Activated CD8-positive, alpha-beta memory T cell treated with anti-CD3 and anti-CD28 coated beads for 1 hour (primary cell): ENCODE measurements at regions not wholly inside any gene's neighbourhood (a gene's known extent, or its start where the extent isn't known, plus 50 kb on each side); places are given as distances from the start of the nearest gene placed in this dataset.

Experiments
- DNase-seq, 2 donors: peaks; one replicate each; pipeline ENCODE4 v3.0.0-alpha.2; 2020; ENCODE audit warnings: low read depth in 1 of 2; ENCODE audit errors: extremely low read depth in 1 of 2

DNA sequence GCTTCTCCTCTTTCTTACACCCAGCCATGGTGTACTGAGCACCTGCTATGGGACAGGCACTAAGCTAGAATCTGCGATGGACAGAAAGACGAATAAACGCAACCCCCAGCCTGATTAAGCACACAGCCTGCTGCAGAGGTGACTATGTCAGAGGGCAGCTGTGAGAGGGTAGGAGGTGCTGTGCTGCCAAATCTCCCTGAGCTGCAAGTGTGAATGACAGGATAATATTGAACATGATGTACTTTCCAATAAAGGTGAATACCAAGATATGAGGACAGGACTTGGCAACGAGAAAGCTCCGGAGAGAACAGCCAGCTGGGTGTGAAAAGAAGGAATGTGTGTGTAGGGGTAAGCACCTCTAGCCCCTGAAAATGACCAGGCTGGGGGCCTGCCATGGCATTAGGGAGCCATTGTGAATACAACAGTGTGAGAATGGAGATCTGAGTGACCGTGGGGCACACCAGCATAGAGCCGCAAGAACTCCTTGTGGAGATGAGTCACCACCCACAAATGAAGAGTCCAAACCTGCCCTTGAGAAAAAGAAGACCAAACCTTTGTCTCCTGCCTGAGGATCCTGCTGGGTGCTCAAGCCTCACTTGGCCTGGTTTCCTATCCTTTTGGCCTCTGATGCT lies 83.0 kb upstream of the ATF3 start:
- no peak for DNase-seq

DNA sequence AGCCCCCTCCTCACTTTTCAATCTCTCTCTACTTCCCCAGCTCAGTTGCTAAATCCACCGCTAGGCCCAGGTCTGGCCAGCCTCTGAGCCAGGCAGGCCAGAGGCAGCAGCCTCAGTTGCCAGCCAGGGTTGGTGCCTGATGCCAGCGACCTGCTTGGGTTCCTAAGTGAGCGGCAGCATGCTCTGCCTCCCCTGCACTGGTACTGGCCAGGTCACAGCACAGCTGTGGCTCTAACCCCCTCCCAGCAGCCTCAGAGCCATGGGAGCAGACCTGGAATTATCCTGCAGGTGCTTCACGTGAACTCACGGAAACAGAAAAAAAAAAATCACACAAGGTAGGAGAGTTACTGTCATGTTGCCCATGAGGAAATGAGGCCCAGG lies 82.5 kb upstream of the ATF3 start:
- no peak for DNase-seq

DNA sequence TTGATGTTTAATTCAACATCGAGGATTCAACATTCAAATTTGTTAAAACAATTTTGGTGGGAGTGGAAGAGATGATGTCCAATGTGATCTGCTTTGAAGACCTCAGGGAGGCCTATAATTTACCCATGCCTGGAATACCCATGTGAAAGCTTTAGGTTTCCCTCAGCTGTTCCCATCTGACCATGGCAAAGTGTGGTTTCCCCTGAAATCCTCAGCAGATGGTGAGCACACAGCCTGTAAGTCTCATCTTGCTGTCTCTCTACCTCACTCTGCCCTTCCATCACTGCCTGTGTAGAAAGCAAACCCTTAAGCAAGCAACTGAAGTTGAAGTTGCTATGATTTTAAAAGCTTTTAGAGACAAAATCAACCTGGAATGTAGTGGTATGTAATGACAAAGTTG lies 80.1 kb upstream of the ATF3 start:
- no peak for DNase-seq

DNA sequence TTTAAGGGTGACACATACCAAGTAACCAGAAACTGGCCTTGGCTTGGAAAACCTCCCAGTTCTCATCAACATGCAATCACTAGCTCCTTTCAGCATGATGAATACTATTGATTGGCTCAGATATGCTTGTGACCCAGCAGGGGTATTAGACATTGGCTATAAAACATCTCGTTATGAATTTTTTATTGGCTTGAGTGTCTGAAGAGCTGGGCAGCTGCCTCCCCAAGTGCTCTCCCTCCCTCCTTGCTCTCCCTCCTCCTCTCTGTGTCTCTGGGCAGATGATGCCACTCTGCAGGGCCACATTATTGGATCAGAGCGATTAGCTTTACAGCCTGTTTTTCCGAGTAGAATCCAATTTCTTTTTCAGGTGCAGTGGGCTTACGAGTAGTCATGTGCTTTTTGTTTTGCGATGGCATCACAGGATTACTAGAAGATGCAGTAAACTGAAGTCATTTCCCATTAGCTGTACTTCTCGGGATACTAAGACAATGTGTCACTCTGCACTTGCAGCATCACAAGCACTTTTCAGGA lies 79.3 kb upstream of the ATF3 start:
- no peak for DNase-seq

DNA sequence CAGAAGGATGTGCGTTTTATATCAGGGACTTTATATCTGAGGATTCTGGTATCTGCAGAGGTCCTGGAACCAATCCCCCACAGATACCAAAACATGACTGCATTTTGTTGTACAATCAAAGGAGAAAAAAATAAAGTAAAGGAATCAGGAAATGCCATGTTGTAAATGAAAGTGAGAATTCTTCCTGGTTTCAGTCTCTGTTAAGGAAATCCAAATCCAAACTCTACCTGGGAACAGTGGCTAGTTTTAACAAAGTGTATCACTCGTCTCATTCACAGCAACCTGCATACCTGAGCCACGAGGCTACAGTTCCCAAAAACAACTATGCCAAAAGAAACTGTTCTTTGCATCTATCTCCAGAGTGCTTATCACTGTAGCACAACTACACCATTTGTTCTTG lies 77.3 kb upstream of the ATF3 start:
- no peak for DNase-seq

DNA sequence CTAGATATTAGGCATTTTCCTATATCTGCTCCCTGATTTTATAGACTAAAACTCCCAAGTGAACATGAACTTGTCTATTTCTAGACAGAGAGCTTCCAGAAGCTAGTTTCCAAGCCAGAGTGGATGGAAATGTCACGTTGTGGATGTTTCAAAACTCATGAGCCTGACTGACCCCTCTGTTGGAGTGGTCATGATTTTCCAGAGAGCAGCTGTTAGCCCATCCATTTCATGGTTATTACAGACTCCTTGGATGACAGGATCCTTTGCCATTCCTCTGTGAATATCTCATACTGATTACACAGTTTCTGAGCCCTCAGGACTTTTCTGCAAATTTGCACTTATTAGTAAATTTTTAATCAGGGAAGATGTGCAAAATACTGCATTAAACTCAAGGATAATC lies 76.8 kb upstream of the ATF3 start:
- no peak for DNase-seq

DNA sequence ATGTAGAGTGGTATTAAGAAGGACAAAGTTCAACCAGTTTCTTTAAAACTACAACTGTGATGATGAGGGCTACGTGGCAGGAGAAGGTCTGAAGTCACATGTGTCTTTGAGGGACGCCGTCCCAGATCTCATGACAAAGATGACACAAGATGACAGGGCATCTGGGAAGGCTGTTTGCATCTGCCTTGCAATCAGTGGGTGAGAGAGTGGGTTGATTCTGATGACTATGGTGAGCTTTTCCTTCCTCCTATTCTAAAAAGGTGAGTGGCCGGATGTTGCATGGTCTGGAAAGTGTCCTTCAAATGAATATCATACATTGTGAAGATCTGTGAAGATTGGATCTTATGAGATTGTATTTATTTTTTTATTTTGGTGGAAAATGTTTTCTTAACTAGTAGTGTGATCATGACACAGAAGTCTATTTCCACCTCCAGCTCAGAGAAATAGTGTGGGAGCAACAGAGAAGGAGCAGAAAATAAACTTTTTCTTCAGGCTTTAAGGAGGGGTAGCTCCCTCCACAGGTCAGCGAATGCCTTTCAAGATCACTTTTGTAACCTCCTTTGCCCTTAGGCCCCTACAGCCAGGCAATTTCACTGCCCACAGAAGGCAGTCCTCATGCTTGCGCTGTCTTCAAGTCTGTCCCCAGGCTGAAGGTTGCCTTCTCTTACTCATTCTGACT lies 76.0 kb upstream of the ATF3 start:
- DNase-seq = no peak

DNA sequence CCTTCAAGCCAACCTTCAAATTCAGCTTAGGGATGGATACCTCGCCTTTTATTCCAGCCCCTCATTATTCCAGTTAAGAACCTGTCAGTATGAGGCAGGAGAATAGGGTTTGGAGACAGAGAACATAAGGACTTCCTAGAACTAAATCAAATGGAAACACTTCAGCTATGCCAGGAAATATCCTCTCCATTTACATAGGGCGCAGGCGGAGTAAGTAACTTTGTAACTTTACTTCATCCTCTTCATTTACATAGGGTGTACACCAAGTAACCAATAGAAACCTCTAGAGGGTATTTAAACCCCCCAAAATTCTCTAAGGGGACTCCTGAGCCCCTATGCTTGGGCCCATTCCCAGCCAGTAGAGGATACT lies 75.4 kb upstream of the ATF3 start:
- DNase-seq = no peak

DNA sequence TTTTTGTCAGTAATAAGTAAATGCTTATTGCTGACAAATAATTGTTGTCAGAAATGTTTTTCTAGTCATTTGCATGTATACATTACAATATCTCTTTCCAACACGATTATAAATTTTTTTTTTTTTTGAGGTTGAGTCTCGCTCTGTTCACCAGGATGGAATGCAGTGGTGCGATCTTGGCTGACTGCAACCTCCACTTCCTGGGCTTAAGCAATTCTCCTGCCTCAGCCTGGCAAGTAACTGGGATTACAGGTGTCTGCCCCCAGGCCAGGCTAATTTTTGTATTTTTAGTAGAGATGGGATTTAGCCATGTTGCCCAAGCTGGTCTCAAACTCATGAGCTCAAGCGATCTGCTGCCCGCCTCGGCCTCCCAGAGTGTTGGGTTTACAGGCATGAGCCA lies 72.0 kb upstream of the ATF3 start:
- no peak for DNase-seq

DNA sequence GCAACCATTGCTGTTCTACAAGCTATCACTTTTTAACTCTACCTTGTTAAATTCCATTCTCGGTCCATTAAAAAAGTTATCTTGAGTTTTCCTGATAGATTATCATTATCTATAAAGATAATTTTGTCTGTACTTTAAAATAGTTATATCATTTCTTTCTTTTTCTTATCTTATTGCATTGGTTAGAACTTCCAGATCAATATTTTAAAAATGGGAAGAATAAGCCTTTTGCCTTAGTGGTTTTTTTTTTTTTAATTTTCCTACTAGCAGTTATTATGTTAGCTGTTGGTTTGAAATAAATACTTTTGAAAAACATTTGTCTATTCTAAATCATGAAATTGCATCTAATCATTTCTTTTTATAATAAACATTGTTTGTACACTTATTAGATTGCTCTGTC lies 71.0 kb upstream of the ATF3 start:
- no peak for DNase-seq

DNA sequence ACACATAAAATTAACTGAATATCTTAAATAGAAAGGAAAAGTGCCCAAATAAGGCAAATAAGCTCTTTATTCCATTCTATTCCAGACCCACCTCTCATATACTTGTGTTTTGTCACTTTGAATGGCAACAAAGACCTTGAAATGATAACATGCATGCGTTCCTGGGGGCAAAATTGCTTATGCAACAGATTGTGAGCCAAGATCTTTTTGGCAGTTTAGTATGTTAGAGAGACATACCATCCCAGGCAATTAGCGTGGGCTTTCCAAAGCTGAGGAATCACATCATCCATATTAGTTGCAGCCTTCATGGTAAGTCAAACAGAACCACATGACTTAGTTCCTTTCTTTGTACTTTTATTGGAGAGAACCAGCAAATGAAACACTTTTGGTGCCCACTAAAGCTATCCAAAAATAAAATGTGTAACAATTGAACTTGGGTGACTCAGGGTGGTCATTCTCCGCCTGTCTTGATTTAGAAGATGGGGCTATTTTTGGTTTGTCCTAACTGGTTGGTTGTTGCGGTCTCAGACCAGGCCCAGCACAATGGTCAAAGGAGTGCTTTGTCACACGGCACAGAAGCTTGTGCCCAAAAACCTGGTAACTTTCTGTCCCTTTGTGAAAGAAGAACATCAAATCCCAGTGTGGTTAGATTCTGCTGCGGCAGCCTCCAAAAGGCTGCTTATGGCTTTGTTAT lies 68.7 kb upstream of the ATF3 start:
- DNase-seq = no peak

DNA sequence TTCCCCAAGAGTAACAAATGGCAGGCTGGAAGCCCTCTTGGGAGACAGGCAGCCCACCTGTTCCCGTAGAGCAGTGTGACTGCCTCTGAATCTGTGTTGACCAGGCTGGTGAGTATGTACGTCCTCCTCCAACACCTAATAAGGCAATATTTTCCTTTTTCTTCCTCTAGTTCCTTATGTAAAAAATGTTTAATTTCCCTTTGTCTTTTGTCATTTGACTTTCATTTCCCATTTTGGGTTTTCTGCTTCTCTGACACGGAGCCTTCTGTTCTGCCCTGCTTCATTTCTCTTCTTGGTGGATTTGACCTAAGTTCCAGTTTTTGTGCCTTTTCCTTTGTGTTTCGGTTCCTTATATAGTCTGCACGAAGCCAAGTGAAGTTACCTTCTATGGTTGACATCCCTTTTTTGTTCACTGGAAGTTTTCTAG lies 65.8 kb upstream of the ATF3 start:
- no peak for DNase-seq

DNA sequence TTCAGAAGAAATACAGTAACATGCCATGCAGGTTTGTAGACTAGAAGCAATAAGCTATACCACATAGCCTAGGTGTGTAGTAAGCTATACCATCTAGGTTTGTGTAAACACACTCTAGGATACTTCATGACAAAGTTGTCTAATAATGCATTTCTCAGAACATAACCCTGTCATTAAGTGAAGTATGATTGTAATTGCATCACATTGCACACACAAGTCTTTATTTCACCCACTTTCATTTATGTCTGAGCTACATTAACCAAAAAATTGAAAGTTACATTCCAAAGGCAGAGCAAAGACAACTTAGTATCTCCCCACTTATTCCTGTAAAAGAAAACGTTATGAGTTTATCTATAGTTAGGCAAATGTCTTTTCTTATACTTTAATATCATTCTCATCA lies 64.5 kb upstream of the ATF3 start:
- DNase-seq = no peak

DNA sequence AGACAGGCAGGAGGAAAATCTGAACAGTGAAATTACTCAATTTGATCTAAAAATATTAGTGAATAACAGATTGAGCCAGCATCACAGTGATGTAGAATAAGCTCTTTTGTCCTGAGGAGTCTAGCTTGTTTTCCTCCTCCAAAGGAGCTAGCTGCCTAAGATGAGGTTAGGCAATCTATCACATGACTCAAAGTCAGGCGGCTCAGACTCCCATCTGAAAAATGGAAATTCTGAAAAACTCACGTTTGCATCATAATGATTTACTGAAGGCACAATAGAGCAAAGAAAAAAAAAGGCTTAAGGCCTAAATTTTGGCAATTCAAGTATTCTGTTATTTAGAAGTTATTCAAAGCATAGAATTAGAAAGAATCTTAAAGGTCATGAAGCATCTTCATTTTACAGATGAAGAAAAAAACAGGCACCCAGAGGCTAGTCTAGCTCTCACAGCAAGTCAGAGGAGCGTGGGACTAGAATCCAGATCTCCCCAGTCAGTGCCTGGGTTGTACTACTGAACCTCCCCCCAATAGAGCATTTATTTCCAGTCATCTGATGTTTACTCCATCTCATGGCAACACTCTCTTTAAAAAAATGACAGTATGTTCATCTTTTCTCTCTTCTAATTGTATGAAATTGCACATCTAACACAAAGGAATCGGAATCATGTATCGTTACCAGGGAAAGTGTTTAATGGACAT lies 62.5 kb upstream of the ATF3 start:
- no peak for DNase-seq

DNA sequence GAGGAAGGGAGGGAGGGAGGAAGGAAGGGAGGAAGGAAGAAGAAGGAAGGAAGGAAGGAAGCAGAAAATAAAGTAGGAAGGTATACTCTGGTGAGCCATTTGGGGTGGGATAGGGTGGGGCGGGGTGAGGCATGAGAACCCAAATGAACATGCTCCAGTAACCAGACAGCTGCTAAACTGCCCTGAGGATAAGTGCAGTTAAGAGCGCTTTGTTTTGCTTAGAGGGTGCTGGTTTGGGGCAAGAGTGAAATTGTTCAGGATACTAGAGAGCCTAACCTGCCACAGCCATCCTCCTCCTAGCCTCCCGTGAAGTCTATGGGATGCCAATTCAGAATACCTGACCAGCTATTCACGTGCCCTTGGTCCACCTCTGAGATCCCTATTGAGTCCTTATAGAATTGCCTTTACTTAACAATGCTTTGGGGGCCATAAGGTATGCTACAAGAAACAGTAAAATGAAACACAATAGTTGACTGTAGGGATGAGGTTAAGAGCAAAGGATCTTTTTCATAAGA lies 59.0 kb upstream of the ATF3 start:
- no peak for DNase-seq

DNA sequence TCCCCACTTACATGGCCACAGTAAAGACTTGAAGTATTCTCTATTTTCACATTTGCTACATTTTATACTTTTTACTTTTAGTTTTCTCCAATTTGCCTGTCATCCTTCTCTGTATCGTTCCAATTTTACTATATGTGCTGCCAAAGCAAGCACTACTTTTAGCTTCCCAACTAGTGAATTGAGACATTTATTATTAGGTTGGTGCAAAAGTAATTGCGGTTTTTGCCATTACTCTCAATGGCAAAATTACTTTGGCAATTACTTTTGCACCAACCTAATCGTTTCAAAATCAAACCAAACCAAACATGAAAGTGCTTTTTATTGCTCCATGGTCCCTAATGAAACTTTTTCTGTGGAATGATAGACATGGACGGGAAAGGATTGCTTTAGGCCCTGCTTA lies 56.6 kb upstream of the ATF3 start:
- DNase-seq = no peak

DNA sequence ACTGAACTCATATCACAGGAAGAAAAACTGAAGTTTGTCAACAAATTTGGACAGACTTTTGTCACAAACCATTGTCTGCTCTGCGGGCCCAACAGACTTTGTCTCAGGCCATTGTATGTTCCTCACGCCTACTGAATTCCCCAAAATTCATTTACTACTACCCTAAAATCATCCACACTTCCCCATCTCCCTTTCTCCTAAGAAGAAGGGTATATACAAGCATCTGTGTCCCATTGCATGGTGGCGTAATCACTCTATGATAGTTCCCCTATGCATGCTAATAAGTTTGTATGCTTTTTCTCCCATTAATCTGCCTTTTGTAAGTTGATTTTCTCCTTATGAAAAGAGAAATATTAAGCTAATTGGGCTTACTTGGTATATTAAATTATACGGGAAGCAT lies 54.9 kb upstream of the ATF3 start:
- no peak for DNase-seq

DNA sequence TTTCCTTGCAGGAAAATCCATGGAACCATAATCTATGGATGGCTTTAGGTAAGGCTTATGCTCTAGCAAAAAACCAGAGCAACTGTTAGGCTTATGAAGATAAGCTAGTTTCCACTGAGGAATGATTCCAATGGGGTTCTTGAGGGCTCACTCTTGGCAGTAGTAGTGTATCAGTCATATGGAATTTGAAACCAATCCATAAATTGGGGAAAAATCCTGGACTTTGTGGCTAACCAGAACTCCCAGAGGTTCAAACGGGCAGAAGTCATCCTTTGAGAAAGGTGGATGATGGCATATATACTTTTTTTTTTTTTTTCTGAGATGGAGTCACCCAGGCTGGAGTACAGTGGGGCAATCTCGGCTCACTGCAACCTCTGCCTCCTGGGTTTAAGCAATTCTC lies 54.2 kb upstream of the ATF3 start:
- no peak for DNase-seq

DNA sequence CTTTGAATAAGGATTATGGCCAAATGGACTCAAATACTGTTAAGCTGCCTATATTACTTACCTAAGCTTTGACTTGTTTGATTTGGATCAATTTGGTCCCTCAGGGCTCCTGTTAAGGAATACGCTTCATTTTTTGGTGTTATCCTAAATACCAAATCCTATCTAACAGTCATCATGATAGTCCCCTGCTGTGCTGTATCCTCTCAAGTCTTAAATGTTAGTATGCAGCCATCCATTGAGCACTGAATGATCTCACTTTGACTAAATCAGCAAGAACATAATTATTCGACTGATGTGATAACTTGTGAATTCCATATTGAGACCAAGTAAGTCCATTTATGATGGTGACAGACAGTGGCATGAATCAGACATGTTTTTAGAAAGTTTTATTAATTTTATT lies 53.1 kb upstream of the ATF3 start:
- DNase-seq = no peak

DNA sequence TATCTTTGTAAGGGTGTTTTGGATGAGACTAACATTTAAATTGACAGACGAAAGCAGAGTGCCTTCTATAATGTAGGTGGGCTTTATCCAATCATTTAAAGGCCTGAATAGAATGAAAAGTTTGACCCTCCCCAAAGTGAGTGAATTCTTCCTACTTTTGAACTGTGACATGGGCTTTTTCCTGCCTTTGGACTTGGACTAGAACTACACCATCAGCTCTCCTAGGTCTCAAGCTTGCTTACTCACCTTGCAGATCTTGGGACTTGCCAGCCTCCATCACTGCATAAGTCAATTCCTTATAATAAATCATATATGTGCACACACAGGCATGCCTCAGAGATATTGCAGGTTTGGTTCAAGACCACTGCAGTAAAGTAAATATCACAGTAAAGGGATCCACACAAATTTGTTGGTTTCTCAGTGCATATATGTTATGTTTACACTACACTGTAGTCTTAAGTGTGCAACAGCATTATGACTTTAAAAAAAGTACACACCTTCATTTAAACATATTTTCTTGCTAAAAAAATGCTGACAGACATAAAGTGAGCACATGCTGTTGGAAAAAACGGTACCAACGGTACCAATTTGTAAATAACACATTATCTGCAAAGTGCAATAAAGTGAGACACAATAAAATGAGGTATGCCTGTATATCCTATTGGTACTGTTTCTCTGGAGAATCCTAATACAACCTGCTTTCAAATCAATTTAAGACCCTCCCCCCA lies 51.6 kb upstream of the ATF3 start:
- DNase-seq = no peak
